Stimulated activated CD8-positive, alpha-beta memory T cell treated with anti-CD3 and anti-CD28 coated beads, Interleukin-4, amount 100 ng/mL, for 24 hours (primary cell): ENCODE measurements at regions not wholly inside any gene's neighbourhood (a gene's known extent, or its start where the extent isn't known, plus 50 kb on each side); places are given as distances from the start of the nearest gene placed in this dataset.

Source experiments
- DNase-seq: peaks from one replicate; pipeline ENCODE4 v3.0.0-alpha.2; 2020; ENCODE audit warnings: low read depth

DNA sequence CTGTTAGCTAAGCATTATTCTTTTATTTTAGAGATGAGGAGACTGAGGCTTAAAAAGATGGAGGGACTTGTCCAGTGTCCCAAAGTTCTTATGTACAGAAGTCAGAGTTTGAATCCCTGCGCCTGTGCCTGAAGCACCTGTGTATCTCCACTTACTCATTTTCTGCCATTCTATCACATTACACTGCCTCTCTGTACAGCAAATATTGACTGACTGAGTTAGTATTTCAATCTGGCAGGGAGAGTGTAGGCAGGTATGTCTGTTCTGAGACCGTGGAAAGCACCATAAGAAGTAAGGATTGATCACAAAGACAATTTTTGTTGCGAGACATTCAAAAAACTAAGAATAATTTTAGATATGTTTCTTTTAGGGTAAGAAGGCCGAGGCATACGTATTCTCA lies 162.7 kb downstream of the KITLG start:
- DNase-seq: no peak

DNA sequence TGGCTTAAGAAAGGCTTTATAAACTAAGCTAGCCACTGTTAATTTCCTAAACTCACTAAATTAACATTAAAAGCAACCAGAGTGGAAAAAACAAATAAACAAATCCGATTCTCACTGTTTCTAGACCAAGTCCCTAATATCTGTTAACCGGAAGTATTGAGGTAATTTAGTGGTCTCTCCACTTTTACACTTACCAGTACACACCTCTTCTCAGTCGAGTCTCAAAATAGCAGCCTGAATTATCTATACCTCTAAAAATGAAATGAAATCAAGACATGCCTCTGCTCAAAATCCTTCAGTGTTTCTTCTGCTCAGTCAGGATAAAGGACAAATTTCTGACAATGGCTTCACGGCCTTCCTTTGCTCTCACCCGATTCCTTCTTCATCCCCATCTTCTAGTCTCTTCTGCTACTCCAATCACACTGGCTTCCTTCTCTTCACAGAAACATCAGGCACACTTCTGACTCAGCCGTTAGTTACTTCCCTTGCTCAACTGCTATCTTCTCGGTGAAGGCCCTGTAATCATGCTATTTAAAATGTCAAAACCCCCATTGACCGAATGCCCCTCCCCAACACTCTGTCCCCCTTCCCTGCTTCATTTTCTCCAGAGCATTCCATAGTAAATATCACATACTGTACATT lies 161.3 kb downstream of the KITLG start:
- DNase-seq: no peak

DNA sequence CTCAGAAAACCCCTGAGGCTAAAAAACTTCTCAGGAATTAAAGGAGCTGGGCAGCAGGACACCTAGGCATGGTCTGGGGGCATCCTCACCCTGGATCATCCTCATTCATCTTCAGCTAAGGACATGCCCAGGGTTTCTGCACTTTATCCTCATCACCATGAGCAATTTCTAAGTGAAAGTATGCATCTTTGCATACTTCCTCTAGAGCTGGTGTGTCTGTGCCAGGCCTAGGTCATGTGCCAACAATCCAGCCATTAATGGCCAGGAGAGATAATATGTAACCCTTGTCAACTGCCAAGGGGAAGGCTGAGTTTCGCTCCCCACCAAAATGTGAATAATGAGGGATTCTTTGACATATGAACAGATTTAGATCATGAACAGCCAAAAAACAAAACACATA lies 160.5 kb downstream of the KITLG start:
- no peak for DNase-seq

- DNase-seq: no peak
Observed at GRCh38 chr12:88420457-88420856, 159.8 kb downstream of the KITLG start.

- DNase-seq: no peak
Observed at GRCh38 chr12:88424791-88425730, 155.2 kb downstream of the KITLG start.

- no peak for DNase-seq
Observed at GRCh38 chr12:88428350-88428749, 151.9 kb downstream of the KITLG start.

GRCh38 chr12:88431246-88431645 lies 149.0 kb downstream of the KITLG start:
- no peak for DNase-seq

- DNase-seq: no peak
Observed at GRCh38 chr12:88432531-88433490, 147.5 kb downstream of the KITLG start.

DNA sequence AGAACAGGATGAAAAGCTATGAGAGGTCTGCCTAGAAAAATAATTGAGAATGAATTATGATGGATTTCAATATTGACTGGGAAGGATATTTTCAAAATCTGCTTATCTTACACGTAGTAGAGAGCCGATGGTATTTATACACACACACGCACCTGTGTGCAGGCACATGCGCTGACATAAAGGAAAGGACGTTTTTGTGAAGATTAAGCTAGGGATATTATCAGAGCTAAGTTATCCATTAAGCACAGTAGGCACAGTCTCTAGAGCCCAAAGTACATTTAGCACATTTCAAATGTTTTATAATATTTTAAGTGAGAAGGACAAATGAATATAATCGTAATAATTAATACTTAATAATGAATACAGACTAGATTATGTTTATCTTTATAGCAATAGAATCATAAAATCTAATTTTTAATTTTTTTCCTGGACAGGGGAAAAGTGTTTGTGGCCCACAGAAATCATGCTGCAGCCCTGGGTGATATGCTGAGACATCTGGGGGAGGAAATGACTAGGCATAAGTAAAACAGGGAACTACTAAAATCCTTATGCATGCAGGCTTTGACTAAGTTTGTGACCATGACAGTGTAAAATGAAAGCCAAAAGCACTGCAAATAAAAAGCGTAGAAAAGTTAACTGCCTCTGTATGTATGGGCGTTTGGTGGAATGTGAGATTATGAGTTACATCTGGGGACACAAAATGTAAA lies 146.1 kb downstream of the KITLG start:
- DNase-seq: no peak

GRCh38 chr12:88435334-88436076 lies 144.8 kb downstream of the KITLG start:
- no peak for DNase-seq

DNA sequence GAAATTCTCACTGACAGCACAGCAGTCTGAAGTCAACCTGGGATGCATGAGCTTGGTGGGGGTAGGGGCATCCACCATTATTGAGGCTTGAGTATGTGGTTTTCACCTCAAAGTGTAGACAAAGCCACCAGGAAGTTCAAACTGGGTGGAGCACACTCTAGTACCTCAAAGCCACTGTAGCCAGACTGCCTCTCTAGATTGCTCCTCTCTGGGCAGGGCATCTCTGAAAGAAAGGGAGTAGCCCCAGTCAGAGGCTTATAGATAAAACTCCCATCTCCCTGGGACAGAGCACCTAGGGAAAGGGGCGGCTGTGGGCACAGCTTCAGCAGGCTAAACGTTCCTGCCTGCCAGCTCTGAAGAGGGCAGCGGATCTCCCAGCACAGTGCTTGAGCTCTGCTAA lies 143.0 kb downstream of the KITLG start:
- DNase-seq: no peak
